Smooth muscle cell (in vitro differentiated cells): ENCODE measurements at regions not wholly inside any gene's neighbourhood (a gene's known extent, or its start where the extent isn't known, plus 50 kb on each side); places are given as distances from the start of the nearest gene placed in this dataset.

Experiments used
- DNase-seq: peaks from one replicate; lab custom pipeline; 2025; ENCODE audit not compliant: unreplicated experiment; lab: John Stamatoyannopoulos, UW
- H2AFZ ChIP-seq: fragments of 200-600 bp; sonication (generic); 2 replicates; pipeline ENCODE4 v1.6.0; 2016; ENCODE audit warnings: antibody characterized with exemption, low read depth, mild to moderate bottlenecking
- H3F3A ChIP-seq: fragments of 200-600 bp; sonication (generic); 2 replicates; pipeline ENCODE4 v1.6.0; 2017; ENCODE audit warnings: antibody characterized with exemption, low read depth
- H3K27ac ChIP-seq: fragments of 200-600 bp; sonication (generic); 2 replicates; pipeline ENCODE4 v1.5.1; 2016; ENCODE audit warnings: low read depth, mild to moderate bottlenecking
- H3K27me3 ChIP-seq: fragments of 200-600 bp; sonication (generic); 2 replicates; pipeline ENCODE4 v1.6.1; 2016; ENCODE audit warnings: low read depth, mild to moderate bottlenecking
- H3K36me3 ChIP-seq: fragments of 200-600 bp; sonication (generic); 2 replicates; pipeline ENCODE4 v1.5.1; 2016; ENCODE audit warnings: low read depth
- H3K4me1 ChIP-seq: fragments of 200-600 bp; sonication (generic); 2 replicates; pipeline ENCODE4 v1.5.1; 2016; ENCODE audit warnings: low read depth
- H3K4me2 ChIP-seq: fragments of 200-600 bp; sonication (generic); 2 replicates; pipeline ENCODE4 v1.6.0; 2016; ENCODE audit warnings: mild to moderate bottlenecking
- H3K4me3 ChIP-seq: fragments of 200-600 bp; sonication (generic); 2 replicates; pipeline ENCODE4 v1.5.1; 2016; ENCODE audit warnings: mild to moderate bottlenecking
- H3K79me2 ChIP-seq: fragments of 200-600 bp; sonication (generic); 2 replicates; pipeline ENCODE4 v1.6.0; 2016; ENCODE audit warnings: low read depth, mild to moderate bottlenecking
- H3K9ac ChIP-seq: fragments of 200-600 bp; sonication (generic); 2 replicates; pipeline ENCODE4 v1.6.0; 2016; ENCODE audit warnings: low read depth
- H3K9me3 ChIP-seq: fragments of 200-600 bp; sonication (generic); replicated peaks from 2 replicates; pipeline ENCODE4 v1.5.1; 2016; ENCODE audit warnings: low read depth
- H4K20me1 ChIP-seq: fragments of 200-600 bp; sonication (generic); 2 replicates; pipeline ENCODE4 v1.6.0; 2016; ENCODE audit warnings: low read depth
- WGBS: methylation state at CpG from one replicate; pipeline ENCODE4 v1.1.7; 2016; ENCODE audit warnings: low lambda C conversion rate; 5-methylcytosine and 5-hydroxymethylcytosine counted together
- TF ChIP-seq, protein P1 (sequence below): fragments of 200-600 bp; sonication (generic); IDR thresholded peaks from 2 replicates; pipeline ENCODE4 v1.5.1; 2017; ENCODE audit warnings: borderline replicate concordance, mild to moderate bottlenecking, antibody characterized with exemption; ENCODE audit not compliant: insufficient read depth, poor library complexity, severe bottlenecking

GRCh38 chr12:69102856-69103255 lies 136.5 kb upstream of the CPSF6 start:
- Histone ChIP-seq H3K27ac (no peak overlapping the region), H3K4me1 (peaks cover under 1% of the 10 kb centered on the region), H3K4me2 (no peak overlapping the region), H3K9me3 (no peaks in the 10 kb centered on the region), H3K36me3 (no peaks in the 10 kb centered on the region), H3K9ac (no peak overlapping the region), H4K20me1 (no peaks in the 10 kb centered on the region), H3K4me3 (no peak overlapping the region), H2AFZ (no peak overlapping the region), H3K79me2 (no peaks in the 10 kb centered on the region), H3K27me3 (no peaks in the 10 kb centered on the region), H3F3A (no peaks in the 10 kb centered on the region)
- TF ChIP-seq, protein P1, sequence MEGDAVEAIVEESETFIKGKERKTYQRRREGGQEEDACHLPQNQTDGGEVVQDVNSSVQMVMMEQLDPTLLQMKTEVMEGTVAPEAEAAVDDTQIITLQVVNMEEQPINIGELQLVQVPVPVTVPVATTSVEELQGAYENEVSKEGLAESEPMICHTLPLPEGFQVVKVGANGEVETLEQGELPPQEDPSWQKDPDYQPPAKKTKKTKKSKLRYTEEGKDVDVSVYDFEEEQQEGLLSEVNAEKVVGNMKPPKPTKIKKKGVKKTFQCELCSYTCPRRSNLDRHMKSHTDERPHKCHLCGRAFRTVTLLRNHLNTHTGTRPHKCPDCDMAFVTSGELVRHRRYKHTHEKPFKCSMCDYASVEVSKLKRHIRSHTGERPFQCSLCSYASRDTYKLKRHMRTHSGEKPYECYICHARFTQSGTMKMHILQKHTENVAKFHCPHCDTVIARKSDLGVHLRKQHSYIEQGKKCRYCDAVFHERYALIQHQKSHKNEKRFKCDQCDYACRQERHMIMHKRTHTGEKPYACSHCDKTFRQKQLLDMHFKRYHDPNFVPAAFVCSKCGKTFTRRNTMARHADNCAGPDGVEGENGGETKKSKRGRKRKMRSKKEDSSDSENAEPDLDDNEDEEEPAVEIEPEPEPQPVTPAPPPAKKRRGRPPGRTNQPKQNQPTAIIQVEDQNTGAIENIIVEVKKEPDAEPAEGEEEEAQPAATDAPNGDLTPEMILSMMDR: no peak
- WGBS: 94% methylated on average over 3 of the region's 3 CpGs
- no peak for DNase-seq

DNA sequence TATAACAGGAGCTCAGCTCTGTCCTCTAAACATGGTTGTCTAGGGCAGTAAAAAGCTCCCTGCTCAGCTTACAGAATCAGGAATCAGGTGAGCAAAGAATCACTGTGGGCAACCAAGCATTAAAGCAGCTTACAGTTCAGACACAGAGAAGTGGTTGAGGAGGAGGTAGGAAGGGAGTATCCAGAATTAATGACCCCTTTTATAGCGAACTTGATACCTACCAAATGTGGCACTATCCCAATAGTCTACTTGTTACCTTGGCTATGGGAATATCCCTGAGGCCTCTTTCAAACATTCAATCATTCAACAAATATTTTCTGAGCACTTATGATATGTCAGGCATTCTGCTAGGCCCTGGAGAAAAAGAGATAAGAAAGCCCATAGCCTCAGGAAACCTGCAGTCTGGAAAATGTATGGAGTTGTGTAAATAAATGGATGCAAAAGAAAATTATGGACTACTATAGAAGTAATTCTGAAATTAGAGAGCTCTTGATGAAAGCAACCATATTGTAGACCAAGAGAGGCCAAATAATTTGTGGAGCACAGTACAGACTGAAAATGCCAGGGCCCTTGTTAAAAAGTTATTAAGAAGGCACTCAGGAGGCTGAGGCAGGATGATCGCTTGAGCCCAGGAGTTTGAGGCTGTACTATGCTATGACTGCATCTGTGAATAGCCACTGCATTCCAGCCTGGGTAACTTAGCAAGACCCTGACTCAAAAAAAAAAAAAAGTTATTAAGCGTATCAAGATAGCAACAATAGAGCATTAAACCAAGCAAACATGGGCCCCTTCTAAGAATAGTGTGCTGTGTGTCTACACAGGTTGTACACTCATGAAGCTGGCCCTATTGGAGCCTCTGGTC lies 134.0 kb upstream of the CPSF6 start:
- no peaks in the 10 kb centered on the region for H3K4me1 ChIP-seq
- H3K79me2 ChIP-seq: no peaks in the 10 kb centered on the region
- TF ChIP-seq, protein P1: no peak
- no peaks in the 10 kb centered on the region for H3K27me3 ChIP-seq
- H4K20me1 ChIP-seq: no peaks in the 10 kb centered on the region
- H3K4me2 ChIP-seq: no peak overlapping the region
- no peak for DNase-seq
- no peaks in the 10 kb centered on the region for H3K36me3 ChIP-seq
- no peak overlapping the region for H3K9ac ChIP-seq
- no peaks in the 10 kb centered on the region for H3K9me3 ChIP-seq
- no peak overlapping the region for H3K4me3 ChIP-seq
- H3F3A ChIP-seq: no peaks in the 10 kb centered on the region
- H3K27ac ChIP-seq: no peak overlapping the region
- WGBS: 91% methylated on average over 3 of the region's 3 CpGs
- no peak overlapping the region for H2AFZ ChIP-seq

GRCh38 chr12:69106482-69107118 lies 132.8 kb upstream of the CPSF6 start:
- Histone ChIP-seq H3K27ac (no peak overlapping the region), H3K4me2 (no peak overlapping the region), H4K20me1 (no peaks in the 10 kb centered on the region), H3K27me3 (no peaks in the 10 kb centered on the region), H3F3A (no peaks in the 10 kb centered on the region), H3K36me3 (no peaks in the 10 kb centered on the region), H3K9ac (no peak overlapping the region), H2AFZ (no peak overlapping the region), H3K4me3 (no peak overlapping the region), H3K9me3 (no peaks in the 10 kb centered on the region), H3K79me2 (no peaks in the 10 kb centered on the region), H3K4me1 (no peaks in the 10 kb centered on the region)
- 100% methylated on average over 2 of the region's 2 CpGs for WGBS
- DNase-seq: no peak
- TF ChIP-seq, protein P1: no peak
